H1 (cell line): ENCODE measurements at regions not wholly inside any gene's neighbourhood (a gene's known extent, or its start where the extent isn't known, plus 50 kb on each side); places are given as distances from the start of the nearest gene placed in this dataset.

Experiments
- CBX5 ChIP-seq: fragments of 300-800, 300-1000 bp; sonication (generic); IDR thresholded peaks from 2 replicates; pipeline ENCODE4 v1.7.1; 2016; ENCODE audit warnings: antibody characterized with exemption, low read length, low read depth
- CTBP2 ChIP-seq: IDR thresholded peaks from 2 replicates; pipeline ENCODE4 v1.7.0; 2011; ENCODE audit warnings: borderline replicate concordance, mild to moderate bottlenecking, moderate library complexity, mixed read lengths, low read length; ENCODE audit not compliant: insufficient read depth, insufficient read length
- EP300 ChIP-seq, 2 experiments: IDR thresholded peaks; 1 replicate in 1 of 2; 2 replicates in 1 of 2; pipeline ENCODE4 v1.6.1; 2011 to 2012; ENCODE audit warnings: low read depth in 2 of 2, low read length in 2 of 2, mild to moderate bottlenecking in 2 of 2, borderline replicate concordance in 1 of 2, inconsistent platforms in 1 of 2, moderate library complexity in 1 of 2
- SRF ChIP-seq: IDR thresholded peaks from 2 replicates; pipeline ENCODE4 v1.6.1; 2011; ENCODE audit warnings: mild to moderate bottlenecking, low read depth, low read length, moderate library complexity
- TF ChIP-seq, protein P1 (sequence below): fragments of 300-600 bp; sonication (generic); IDR thresholded peaks from 2 replicates; pipeline ENCODE4 v1.7.1; 2012; ENCODE audit warnings: low read length, moderate library complexity, mild to moderate bottlenecking, inconsistent platforms; ENCODE audit not compliant: insufficient replicate concordance

DNA sequence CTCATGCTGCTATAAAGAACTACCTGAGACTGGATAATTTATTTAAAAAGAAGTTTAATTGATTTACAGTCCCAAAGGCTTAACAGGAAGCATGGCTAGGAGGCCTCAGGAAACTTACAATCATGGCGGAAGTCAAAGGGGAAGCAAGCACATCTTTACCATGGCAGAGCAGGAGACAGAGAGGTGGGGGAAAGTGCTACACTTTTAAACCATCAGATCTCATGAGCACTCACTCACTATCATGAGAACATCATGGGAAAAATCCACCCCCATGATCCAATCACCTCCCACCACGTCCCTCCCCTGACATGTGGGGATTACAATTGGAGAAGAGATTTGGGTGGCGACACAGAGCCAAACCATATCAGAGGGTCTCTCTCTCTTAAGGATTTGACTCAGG is 108.6 kb upstream of the PODXL start (continued):
- TF ChIP-seq, protein P1, sequence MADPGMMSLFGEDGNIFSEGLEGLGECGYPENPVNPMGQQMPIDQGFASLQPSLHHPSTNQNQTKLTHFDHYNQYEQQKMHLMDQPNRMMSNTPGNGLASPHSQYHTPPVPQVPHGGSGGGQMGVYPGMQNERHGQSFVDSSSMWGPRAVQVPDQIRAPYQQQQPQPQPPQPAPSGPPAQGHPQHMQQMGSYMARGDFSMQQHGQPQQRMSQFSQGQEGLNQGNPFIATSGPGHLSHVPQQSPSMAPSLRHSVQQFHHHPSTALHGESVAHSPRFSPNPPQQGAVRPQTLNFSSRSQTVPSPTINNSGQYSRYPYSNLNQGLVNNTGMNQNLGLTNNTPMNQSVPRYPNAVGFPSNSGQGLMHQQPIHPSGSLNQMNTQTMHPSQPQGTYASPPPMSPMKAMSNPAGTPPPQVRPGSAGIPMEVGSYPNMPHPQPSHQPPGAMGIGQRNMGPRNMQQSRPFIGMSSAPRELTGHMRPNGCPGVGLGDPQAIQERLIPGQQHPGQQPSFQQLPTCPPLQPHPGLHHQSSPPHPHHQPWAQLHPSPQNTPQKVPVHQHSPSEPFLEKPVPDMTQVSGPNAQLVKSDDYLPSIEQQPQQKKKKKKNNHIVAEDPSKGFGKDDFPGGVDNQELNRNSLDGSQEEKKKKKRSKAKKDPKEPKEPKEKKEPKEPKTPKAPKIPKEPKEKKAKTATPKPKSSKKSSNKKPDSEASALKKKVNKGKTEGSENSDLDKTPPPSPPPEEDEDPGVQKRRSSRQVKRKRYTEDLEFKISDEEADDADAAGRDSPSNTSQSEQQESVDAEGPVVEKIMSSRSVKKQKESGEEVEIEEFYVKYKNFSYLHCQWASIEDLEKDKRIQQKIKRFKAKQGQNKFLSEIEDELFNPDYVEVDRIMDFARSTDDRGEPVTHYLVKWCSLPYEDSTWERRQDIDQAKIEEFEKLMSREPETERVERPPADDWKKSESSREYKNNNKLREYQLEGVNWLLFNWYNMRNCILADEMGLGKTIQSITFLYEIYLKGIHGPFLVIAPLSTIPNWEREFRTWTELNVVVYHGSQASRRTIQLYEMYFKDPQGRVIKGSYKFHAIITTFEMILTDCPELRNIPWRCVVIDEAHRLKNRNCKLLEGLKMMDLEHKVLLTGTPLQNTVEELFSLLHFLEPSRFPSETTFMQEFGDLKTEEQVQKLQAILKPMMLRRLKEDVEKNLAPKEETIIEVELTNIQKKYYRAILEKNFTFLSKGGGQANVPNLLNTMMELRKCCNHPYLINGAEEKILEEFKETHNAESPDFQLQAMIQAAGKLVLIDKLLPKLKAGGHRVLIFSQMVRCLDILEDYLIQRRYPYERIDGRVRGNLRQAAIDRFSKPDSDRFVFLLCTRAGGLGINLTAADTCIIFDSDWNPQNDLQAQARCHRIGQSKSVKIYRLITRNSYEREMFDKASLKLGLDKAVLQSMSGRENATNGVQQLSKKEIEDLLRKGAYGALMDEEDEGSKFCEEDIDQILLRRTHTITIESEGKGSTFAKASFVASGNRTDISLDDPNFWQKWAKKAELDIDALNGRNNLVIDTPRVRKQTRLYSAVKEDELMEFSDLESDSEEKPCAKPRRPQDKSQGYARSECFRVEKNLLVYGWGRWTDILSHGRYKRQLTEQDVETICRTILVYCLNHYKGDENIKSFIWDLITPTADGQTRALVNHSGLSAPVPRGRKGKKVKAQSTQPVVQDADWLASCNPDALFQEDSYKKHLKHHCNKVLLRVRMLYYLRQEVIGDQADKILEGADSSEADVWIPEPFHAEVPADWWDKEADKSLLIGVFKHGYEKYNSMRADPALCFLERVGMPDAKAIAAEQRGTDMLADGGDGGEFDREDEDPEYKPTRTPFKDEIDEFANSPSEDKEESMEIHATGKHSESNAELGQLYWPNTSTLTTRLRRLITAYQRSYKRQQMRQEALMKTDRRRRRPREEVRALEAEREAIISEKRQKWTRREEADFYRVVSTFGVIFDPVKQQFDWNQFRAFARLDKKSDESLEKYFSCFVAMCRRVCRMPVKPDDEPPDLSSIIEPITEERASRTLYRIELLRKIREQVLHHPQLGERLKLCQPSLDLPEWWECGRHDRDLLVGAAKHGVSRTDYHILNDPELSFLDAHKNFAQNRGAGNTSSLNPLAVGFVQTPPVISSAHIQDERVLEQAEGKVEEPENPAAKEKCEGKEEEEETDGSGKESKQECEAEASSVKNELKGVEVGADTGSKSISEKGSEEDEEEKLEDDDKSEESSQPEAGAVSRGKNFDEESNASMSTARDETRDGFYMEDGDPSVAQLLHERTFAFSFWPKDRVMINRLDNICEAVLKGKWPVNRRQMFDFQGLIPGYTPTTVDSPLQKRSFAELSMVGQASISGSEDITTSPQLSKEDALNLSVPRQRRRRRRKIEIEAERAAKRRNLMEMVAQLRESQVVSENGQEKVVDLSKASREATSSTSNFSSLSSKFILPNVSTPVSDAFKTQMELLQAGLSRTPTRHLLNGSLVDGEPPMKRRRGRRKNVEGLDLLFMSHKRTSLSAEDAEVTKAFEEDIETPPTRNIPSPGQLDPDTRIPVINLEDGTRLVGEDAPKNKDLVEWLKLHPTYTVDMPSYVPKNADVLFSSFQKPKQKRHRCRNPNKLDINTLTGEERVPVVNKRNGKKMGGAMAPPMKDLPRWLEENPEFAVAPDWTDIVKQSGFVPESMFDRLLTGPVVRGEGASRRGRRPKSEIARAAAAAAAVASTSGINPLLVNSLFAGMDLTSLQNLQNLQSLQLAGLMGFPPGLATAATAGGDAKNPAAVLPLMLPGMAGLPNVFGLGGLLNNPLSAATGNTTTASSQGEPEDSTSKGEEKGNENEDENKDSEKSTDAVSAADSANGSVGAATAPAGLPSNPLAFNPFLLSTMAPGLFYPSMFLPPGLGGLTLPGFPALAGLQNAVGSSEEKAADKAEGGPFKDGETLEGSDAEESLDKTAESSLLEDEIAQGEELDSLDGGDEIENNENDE = no peak
- TF ChIP-seq CTBP2 (no peak), EP300 (IDR thresholded peaks at IDR 0.05; ENCODE audit: borderline replicate concordance in 1 of 2, low read depth in 2 of 2, low read length in 2 of 2) (no peak), SRF (no peak), CBX5 (no peak)
